H4 (cell line): ENCODE measurements at regions not wholly inside any gene's neighbourhood (a gene's known extent, or its start where the extent isn't known, plus 50 kb on each side); places are given as distances from the start of the nearest gene placed in this dataset.

Experiments used
- DNase-seq: peaks from one replicate; pipeline ENCODE4 v3.0.0-alpha.2; 2015; ENCODE audit warnings: low spot score

DNA sequence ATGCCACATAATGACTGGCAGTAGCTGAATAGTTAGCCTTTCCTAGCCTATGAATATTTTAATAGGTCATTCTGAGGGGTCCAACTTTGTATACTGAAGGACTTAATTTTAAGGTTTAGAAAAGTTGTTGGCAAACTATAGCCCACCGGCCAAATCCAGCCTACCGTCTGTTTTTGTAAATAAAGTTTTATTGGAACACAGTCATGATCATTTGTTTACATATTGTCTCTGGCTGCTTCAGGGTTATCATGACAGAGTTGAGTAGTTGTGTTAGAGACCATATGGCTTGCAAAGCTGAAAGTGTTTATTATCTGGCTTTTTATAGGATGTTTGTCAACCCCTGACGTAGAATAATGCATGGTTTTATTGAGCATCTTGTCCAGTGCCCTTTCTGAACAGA is 73.4 kb downstream of the NTMT2 start:
- DNase-seq = no peak

DNA sequence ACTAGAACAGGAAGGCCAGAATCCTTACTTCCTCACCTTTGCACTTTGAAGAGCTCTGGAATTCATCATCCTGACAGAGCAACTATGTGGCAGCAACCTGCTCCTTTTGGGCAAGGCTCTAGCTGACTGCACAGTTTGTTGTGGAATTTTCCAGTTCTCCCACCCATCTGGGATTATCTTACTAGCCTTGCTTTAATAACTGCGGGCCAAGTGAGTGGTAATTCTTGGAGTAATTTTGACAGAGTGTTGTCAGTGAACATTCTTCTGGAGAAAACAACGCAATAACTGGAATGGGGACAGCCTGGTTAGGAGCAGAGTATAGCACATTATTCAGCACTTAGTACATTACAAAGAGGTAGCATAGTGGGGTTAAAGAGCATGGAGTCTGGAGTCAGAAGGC is 75.3 kb downstream of the NTMT2 start:
- DNase-seq = no peak

GRCh38 chr1:170221495-170221894 is 75.7 kb downstream of the NTMT2 start:
- no peak for DNase-seq

DNA sequence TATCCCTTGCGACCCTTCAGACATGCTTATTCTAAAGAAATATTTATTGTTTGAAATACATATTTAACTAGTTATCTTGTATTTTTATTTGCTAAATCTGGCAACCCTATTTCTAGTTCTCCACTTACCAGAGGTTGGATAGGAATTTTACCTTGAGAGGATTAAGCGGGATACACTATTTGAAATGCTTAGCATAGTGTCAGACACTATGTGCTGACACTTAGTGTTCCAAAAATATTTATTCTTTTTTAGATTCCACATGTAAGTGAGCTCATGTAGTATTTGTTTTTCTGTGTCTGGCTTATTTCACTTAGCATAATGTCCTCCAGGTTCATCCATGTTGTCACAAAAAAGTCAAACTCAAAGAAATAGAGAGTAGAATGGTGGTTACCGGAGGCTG is 78.7 kb downstream of the NTMT2 start:
- no peak for DNase-seq

DNA sequence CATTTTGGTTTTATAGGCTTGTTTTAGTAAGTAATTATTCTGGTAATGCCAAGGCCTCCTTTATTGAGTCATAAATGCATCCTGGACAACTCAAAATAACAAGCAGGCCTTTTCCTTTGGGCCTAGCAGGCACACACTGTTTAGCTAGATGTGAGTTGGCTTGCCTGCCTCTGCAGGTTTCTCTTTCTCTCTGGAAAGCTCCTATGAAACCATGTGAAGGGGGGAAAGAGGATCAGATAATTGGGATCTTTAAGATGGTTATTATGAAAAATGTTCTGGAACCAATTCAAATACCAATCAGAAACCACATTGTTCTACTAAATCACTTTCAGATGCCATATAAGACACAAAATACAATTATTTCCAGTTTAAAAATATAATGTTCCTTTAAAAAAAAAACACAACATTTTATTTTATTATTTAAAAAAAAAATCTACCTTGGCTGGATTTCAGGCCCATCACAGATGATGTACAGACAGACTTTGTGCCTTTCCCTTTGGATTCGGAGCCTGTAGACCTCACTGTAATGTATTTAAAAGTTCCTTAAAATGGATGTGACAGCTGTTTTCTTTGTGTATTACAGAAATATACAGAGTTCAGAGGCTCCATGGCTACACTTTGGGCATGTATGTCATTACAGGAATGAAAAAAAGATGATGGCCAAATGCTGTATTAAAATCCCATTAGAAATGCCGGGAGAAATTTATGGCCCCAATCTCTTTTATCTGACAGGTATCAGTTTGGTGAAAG is 80.2 kb downstream of the NTMT2 start:
- no peak for DNase-seq

DNA sequence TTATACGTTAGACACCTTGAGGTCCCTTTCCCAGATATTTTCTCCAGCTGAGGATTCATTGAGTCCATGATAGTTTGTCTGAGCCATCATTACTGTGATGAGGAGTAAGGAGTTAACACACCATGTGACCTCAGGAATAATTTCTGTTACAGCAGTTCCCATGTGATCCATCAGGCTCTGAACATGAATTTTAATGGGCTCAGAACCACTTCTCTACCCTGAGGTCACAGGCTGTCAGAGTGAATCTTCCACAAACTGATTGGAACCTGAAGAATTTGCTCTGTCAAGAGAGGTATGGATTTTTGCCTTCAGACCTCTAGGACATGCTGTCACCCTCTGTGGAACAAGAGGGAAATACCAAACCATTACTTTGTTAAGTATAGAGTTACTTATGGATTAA is 81.0 kb downstream of the NTMT2 start:
- no peak for DNase-seq

DNA sequence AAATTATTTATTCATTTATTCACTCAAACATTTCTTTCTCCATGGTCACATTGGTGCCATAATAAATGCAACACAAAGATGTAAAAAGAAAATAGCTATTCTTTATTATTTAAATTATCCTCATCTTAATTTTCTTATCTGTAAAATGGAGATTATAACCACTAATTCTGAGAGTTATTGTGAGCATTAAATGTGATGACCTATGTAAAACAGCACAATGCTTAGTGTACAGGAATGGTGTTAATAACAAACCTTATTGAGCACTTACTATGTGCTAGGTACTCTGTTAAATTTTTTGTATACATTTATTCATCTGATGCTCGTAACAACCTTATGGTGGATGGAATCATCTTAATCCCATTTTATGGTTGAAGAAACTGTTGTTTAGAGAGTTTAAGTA is 84.6 kb downstream of the NTMT2 start:
- no peak for DNase-seq

- DNase-seq = no peak
Observed at GRCh38 chr1:170231662-170232061, 85.9 kb downstream of the NTMT2 start.

DNA sequence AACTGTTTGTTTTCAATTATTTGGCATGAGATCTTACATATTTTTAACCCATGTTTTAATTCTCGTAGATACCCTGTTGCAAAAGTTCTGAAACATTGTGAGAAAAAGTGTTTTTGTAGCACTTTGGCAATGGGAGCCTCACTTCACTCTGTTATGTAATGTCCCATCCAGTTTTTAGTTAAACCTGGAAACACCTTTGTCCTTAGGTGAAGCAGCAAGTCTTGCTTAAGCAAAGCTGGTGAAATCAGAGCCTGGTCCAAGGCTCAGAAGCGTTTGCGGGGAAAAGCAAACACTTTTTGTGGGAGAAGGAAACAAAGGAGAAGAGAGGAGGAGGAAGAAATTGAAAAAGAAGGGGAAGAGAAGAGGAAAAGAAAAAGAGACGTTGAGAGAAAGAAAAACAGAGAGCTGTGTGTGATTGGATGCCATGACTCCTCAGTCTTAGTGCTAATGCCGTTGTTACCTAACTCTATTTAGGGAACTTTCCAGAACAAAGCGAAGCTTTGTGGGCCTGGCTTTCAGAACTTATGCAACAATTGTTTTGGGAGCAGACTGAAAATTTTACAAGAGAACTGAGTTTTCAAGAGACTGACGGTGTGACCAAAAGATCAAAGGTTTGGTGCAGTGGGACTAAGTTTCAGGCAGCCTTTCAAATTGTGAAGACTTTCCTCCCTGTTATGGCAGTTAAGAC is 93.1 kb downstream of the NTMT2 start:
- DNase-seq = no peak

DNA sequence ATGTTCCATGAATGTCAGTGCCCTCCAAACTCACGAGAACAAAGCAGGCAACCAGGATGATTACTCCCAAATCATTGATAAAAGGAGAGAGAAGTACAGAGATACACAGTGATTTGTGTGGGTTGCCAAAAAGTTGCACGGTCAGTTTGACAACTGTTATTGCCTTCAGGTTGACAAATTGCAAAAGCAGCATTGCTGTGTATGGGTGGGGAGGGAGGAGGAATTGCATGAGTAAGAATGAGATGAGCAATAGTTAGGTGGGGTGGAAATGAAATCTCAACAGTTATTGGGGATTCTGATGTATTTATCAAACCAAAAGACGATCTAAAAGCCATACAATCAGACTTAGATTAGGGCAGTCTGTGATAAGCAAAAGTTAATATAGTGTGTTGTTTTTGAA is 93.7 kb downstream of the NTMT2 start:
- DNase-seq = no peak

- no peak for DNase-seq
Observed at GRCh38 chr1:170240409-170240808, 94.7 kb downstream of the NTMT2 start.

GRCh38 chr1:170241266-170241851 is 95.6 kb downstream of the NTMT2 start:
- peak; percentile 31 for DNase-seq

DNA sequence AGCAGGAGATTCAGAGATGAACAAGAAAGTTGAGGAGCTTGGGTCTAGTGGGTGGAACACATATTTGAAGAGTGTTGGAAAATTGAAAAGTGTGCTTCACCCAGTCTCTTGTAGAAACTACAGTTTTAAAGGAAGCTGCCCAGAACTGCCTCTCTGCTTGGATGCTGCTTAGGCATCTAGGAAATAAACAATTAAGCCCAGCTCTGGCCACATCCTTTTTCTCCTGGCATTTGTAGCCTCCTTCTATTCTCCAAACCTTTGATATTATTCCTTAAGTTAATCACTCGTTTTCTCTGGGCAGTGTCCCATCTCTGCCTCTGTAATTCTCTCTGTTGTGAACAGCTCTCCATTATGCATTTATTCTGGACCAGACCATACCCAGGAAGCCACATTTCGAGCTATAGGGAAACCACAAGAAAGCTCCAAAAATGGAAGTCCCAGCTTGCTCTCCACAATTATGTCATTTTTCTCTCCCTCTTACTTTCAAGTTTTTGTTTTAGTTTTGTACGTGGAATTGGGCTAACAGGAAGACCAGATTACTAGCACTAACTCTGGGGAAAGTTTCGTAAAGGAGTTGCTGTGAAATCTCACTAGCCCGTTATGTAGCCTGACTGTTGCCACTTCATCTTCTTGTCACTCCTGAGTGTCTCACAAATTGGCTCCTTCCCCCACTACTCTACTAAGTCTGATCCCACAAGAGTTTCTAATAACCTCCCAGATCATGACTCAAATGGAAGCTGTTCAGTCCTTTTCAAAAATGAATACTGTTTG is 102.2 kb downstream of the NTMT2 start:
- peak; percentile 45 for DNase-seq

GRCh38 chr1:170250531-170251276 is 104.9 kb downstream of the NTMT2 start:
- no peak for DNase-seq

GRCh38 chr1:170252851-170253579 is 107.3 kb downstream of the NTMT2 start:
- no peak for DNase-seq

- no peak for DNase-seq
Observed at GRCh38 chr1:170254371-170254770, 108.6 kb downstream of the NTMT2 start.

DNA sequence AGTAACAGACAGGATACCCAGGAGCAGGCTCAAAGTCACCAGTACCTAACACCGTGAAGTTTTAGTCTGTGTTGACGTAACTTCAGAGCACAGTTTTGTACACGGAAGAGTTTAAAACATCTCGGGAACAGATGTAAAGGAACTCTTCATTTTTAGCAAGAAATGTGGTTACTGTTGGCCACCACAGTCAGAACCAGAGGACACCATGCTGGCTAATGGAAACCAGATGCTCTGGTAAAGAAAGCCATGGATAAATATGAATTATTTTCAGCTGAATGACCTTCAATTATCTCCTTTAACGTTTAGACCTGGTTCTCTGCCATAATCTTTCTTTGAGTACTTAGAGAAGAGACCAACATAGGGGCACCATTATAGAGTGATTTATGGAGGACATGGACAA is 115.9 kb downstream of the NTMT2 start:
- no peak for DNase-seq

- DNase-seq = no peak
Observed at GRCh38 chr1:170262276-170262939, 116.6 kb downstream of the NTMT2 start.

- no peak for DNase-seq
Observed at GRCh38 chr1:170265234-170265633, 119.5 kb downstream of the NTMT2 start.

DNA sequence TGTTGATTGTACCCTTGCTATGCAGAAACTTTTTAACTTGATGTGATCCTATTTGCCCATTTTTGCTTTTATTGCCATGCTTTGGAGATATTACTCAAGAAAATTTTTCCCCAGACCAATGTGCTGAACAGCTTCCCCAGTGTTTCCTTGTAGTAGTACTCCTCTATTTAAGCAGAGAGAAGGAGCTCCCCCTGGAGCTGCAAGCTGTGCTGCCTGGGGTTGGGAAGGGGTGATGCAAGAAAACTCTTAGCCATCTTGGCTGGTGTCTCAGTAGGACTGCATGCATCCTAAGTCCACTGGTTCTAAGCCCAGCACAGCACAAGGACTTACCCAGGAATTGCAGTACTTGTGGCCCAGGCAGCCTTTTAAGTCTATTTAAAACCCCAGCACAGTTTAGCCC is 121.6 kb downstream of the NTMT2 start:
- DNase-seq = no peak
